Omental fat pad (tissue), 3 donors: ENCODE measurements at regions not wholly inside any gene's neighbourhood (a gene's known extent, or its start where the extent isn't known, plus 50 kb on each side); places are given as distances from the start of the nearest gene placed in this dataset.

ENCODE experiments used
- ATAC-seq: fragments of 150-250 bp; one replicate; pipeline ENCODE4 v1.9.1; 2016; ENCODE audit warnings: mild to moderate bottlenecking, moderate library complexity; ENCODE audit not compliant: low FRiP score
- DNase-seq: peaks from one replicate; pipeline ENCODE4 v3.0.0-alpha.2; 2019; ENCODE audit warnings: low spot score
- TF ChIP-seq, protein P1 (sequence below), 3 donors: fragments of 450-650 bp; IDR thresholded peaks; one replicate each; pipeline ENCODE4 v1.5.1; 2016 to 2017; ENCODE audit warnings: antibody characterized with exemption in 3 of 3, mild to moderate bottlenecking in 3 of 3, moderate library complexity in 2 of 3

DNA sequence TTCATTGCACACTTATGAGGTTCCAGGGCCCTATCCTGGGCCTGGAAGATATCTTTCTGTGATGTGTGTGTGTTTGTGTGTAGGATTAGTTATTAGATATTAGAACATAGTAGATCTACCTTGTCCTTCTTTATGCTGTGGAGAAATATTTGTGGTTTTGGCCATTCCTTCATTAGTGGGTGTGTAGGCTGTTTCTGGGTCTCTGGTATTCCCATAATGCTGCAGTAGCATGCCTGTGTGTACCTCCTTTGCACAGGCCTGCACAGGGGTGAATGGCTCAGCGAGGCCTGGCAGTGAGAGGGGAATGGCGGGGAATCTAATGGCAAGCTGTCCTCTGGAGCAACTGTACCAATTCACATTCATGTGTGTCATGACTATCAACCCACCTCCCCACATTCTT, 125.8 kb upstream of the MRPS22 start:
- TF ChIP-seq, protein P1, sequence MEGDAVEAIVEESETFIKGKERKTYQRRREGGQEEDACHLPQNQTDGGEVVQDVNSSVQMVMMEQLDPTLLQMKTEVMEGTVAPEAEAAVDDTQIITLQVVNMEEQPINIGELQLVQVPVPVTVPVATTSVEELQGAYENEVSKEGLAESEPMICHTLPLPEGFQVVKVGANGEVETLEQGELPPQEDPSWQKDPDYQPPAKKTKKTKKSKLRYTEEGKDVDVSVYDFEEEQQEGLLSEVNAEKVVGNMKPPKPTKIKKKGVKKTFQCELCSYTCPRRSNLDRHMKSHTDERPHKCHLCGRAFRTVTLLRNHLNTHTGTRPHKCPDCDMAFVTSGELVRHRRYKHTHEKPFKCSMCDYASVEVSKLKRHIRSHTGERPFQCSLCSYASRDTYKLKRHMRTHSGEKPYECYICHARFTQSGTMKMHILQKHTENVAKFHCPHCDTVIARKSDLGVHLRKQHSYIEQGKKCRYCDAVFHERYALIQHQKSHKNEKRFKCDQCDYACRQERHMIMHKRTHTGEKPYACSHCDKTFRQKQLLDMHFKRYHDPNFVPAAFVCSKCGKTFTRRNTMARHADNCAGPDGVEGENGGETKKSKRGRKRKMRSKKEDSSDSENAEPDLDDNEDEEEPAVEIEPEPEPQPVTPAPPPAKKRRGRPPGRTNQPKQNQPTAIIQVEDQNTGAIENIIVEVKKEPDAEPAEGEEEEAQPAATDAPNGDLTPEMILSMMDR (IDR thresholded peaks at IDR 0.05), result no peak
- DNase-seq, result no peak
- no peak for ATAC-seq

DNA sequence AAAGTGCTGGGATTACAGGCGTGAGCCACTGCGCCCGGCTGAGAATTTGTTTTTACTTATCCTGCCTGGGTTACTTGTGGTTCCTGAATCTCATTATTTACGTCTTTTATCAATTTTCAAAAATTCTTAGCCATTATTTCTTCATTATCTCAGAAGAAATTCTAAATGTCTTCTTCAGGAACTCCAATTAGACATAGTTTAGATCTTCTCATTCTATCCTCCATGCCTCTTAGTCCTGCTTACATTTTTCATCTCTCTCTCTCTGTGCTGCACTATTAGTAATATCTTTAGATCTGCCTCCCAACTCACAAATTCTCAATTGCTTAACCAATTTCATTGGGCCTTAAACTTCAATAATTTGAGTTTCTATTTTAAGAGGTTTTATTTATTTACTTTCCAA, 124.4 kb upstream of the MRPS22 start:
- TF ChIP-seq, protein P1 (IDR thresholded peaks at IDR 0.05), result no peak
- no peak for DNase-seq
- ATAC-seq, result no peak

DNA sequence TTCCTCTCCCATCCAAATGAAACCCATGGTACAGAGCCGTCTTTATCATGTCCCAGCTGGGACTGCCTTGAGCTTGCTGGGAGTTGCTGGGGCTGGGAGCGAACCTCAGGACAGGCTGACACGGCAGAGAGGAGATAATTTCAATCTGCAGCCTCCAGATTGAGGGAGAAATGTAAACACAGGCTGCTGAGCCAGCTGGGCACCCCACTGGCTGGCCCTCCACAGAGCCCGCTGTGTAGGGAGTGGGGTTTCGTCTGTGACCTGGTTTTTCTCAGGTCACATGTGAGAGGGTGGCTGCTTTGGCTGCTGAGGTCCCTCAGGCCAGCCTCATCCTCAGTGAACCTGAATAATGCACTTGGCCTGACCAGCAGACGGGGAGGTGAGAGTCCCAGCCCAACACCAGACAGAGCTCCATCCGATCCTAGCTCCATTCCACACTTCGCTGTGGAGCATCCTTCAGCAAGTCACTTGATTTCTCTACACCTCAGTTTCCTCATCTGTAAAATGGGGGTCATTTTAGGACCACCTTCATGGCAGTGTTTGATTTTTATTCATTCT, 121.6 kb upstream of the MRPS22 start:
- ATAC-seq (no peak), DNase-seq (no peak)
- TF ChIP-seq, protein P1 (IDR thresholded peaks at IDR 0.05), result no peak

DNA sequence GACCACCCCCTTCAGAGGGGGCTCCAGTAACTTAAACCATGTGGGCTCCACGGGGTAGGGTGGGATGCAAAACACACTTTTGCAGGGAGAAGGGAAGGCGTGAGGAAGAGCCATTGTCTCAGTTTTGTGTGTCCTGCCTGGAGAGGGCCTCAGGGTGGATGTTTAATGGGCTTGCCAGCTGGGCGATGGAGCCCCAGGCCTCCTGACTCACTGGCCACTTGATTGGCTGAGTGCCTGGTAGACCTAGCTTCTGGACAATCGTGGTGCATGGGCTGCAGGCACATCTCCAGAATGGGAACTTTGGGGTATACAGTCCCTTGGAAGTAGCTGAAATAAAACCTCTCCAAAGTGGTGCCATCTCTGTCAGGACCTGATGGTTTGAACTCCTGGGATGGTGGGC, 118.3 kb upstream of the MRPS22 start:
- DNase-seq (no peak), ATAC-seq (no peak)
- TF ChIP-seq, protein P1 (IDR thresholded peaks at IDR 0.05), result no peak

DNA sequence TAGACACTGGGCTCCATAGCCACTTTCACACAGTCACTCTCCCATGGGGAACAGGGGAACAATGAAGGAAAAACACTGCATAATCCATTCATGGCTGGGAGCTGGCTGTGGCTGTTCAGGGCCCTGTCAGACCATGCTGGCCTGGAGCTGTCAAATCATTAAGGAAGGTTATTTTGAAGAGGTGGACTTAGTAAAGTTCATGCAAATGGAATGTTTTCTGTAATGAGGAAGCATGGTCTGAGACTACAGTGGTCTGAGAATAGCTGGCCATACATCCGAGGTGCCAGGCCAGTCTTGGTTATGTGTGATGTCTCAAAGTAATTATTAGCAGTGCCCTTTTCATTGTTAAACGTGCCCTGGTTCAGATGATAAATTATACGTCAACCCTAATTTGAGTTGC, 117.1 kb upstream of the MRPS22 start:
- no peak for ATAC-seq
- TF ChIP-seq, protein P1 (IDR thresholded peaks at IDR 0.05), result no peak

DNA sequence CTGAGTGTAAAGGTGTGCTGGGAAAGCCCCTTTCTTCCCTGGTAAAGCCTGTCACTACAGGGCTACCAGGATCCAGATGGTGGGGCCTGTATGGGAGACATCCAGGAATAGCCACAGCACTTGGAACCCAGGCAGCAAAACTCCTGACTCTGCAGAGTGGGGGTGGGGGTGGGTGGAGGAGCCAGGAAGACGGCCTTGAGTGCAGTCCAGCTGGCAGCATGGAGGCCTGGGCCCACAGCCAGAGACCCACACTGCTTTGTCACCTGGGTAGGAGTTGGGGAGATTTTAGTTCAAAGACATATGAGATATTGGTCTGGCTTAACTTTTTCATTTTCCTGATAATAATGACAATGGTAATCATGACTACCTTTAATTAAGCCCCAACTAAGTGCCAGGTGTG, 116.7 kb upstream of the MRPS22 start:
- TF ChIP-seq, protein P1 (IDR thresholded peaks at IDR 0.05), result no peak
- ATAC-seq (no peak), DNase-seq (no peak)

More for the DNA sequence above, 117.1 kb upstream of the MRPS22 start:
- no peak for DNase-seq

DNA sequence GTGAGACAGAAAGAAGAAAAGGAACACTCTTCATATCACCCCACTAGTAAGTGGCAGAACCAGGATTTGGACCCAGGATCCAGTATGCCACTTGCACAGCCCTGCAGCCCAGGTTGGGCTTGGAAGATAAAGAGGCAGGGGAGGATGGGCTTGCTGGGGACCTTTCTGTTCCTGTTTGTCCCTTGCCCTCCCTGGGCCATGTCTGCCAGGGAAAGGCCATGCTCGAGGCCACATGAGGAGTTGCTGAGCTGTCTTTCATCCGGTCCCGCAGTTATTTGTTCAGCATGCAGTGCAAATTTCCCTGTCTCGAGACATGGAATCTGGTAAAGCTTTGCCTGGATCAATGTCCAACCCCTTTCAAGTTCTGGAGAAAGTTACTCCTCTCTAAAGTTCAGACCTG, 116.0 kb upstream of the MRPS22 start:
- ATAC-seq (no peak), DNase-seq (no peak)
- TF ChIP-seq, protein P1 (IDR thresholded peaks at IDR 0.05), result no peak
